Mesenchymal stem cell (in vitro differentiated cells and primary cell): ENCODE measurements at regions not wholly inside any gene's neighbourhood (a gene's known extent, or its start where the extent isn't known, plus 50 kb on each side); places are given as distances from the start of the nearest gene placed in this dataset.

Experiments used
- DNase-seq: peaks from one replicate; pipeline ENCODE4 v3.0.0-alpha.2; 2013
- H2AFZ ChIP-seq: one replicate; pipeline ENCODE4 v1.6.1; 2013; ENCODE audit warnings: low read depth, mild to moderate bottlenecking, control low read depth, inconsistent platforms, low read length, moderate library complexity
- H2AK5ac ChIP-seq: 2 replicates; pipeline ENCODE4 v1.6.1; 2013; ENCODE audit warnings: low read length, moderate library complexity, mild to moderate bottlenecking, inconsistent platforms; ENCODE audit not compliant: severe bottlenecking
- H2BK120ac ChIP-seq: one replicate; pipeline ENCODE4 v1.6.1; 2013; ENCODE audit warnings: low read depth, mild to moderate bottlenecking, inconsistent platforms, low read length, moderate library complexity
- H2BK12ac ChIP-seq, 2 experiments: one replicate each; pipeline ENCODE4 v1.6.1; 2013; ENCODE audit warnings: inconsistent platforms in 2 of 2, low read length in 2 of 2, mild to moderate bottlenecking in 2 of 2, moderate library complexity in 2 of 2, control low read depth in 1 of 2
- H2BK15ac ChIP-seq: one replicate; pipeline ENCODE4 v1.6.1; 2013; ENCODE audit warnings: mild to moderate bottlenecking, low read depth, inconsistent platforms; ENCODE audit not compliant: poor library complexity, severe bottlenecking
- H2BK5ac ChIP-seq: 2 replicates; pipeline ENCODE4 v1.6.1; 2013; ENCODE audit warnings: low read depth, mild to moderate bottlenecking, low read length, control low read depth, inconsistent platforms; ENCODE audit not compliant: poor library complexity, severe bottlenecking
- H3K14ac ChIP-seq, 2 experiments: one replicate each; pipeline ENCODE4 v1.6.1; 2013; ENCODE audit warnings: inconsistent platforms in 2 of 2, low read length in 2 of 2, control low read depth in 1 of 2, mild to moderate bottlenecking in 1 of 2, moderate library complexity in 1 of 2
- H3K18ac ChIP-seq, 2 experiments: one replicate each; pipeline ENCODE4 v1.6.1; 2013; ENCODE audit warnings: inconsistent platforms in 2 of 2, low read length in 2 of 2, control low read depth in 1 of 2, low read depth in 1 of 2, mild to moderate bottlenecking in 1 of 2
- H3K23ac ChIP-seq, 2 experiments: one replicate each; pipeline ENCODE4 v1.6.1; 2013; ENCODE audit warnings: inconsistent platforms in 2 of 2, low read length in 2 of 2, mild to moderate bottlenecking in 2 of 2, moderate library complexity in 2 of 2, control low read depth in 1 of 2
- H3K27ac ChIP-seq: 2 replicates; pipeline ENCODE4 v1.5.1; 2013; ENCODE audit warnings: mild to moderate bottlenecking, moderate library complexity, low read length, control low read depth, inconsistent platforms; ENCODE audit not compliant: poor library complexity, severe bottlenecking
- H3K27me3 ChIP-seq, 2 experiments: 2 replicates each; pipeline versions ENCODE4 v1.6.1 to v1.7.0; 2013; ENCODE audit warnings: low read length in 2 of 2, mild to moderate bottlenecking in 2 of 2, moderate library complexity in 2 of 2, control low read depth in 1 of 2, inconsistent platforms in 1 of 2; ENCODE audit not compliant: control insufficient read depth in 1 of 2, insufficient read depth in 1 of 2
- H3K36me3 ChIP-seq, 2 experiments: 2 replicates each; pipeline versions ENCODE4 v1.6.1 to v1.7.0; 2013; ENCODE audit warnings: low read length in 2 of 2, control low read depth in 1 of 2, inconsistent platforms in 1 of 2, low read depth in 1 of 2, mild to moderate bottlenecking in 1 of 2; ENCODE audit not compliant: insufficient read depth in 2 of 2, control insufficient read depth in 1 of 2
- H3K4ac ChIP-seq, 2 experiments: one replicate each; pipeline ENCODE4 v1.6.1; 2013; ENCODE audit warnings: inconsistent platforms in 2 of 2, low read length in 2 of 2, mild to moderate bottlenecking in 2 of 2, moderate library complexity in 2 of 2, control low read depth in 1 of 2, low read depth in 1 of 2
- H3K4me1 ChIP-seq: 2 replicates; pipeline ENCODE4 v1.6.1; 2013; ENCODE audit warnings: low read depth, low read length, control low read depth; ENCODE audit not compliant: control insufficient read depth, insufficient read depth
- H3K4me2 ChIP-seq: 2 replicates; pipeline ENCODE4 v1.6.1; 2013; ENCODE audit warnings: low read length, mild to moderate bottlenecking, inconsistent platforms; ENCODE audit not compliant: poor library complexity, severe bottlenecking
- H3K4me3 ChIP-seq, 2 experiments: 2 replicates each; pipeline versions ENCODE4 v1.5.1 to v1.7.0; 2013; ENCODE audit warnings: low read length in 2 of 2, mild to moderate bottlenecking in 2 of 2, control low read depth in 1 of 2, low read depth in 1 of 2; ENCODE audit not compliant: insufficient read depth in 1 of 2
- H3K79me1 ChIP-seq: replicated peaks from 2 replicates; pipeline ENCODE4 v1.6.1; 2013; ENCODE audit warnings: mild to moderate bottlenecking, control low read depth, low read length, inconsistent platforms; ENCODE audit not compliant: poor library complexity, severe bottlenecking
- H3K9ac ChIP-seq: 2 replicates; pipeline ENCODE4 v1.7.0; 2013; ENCODE audit warnings: mild to moderate bottlenecking, low read length, moderate library complexity
- H3K9me3 ChIP-seq: 2 replicates; pipeline ENCODE4 v1.7.0; 2013; ENCODE audit warnings: mild to moderate bottlenecking, low read length; ENCODE audit not compliant: control insufficient read depth
- H4K8ac ChIP-seq: one replicate; pipeline ENCODE4 v1.6.1; 2013; ENCODE audit warnings: inconsistent platforms, mild to moderate bottlenecking, low read length, moderate library complexity
- H4K91ac ChIP-seq: one replicate; pipeline ENCODE4 v1.6.1; 2013; ENCODE audit warnings: mild to moderate bottlenecking, low read length, inconsistent platforms
- WGBS: methylation state at CpG from one replicate; pipeline ENCODE4 v1.1.7; 2013; ENCODE audit warnings: mixed read lengths; 5-methylcytosine and 5-hydroxymethylcytosine counted together

- H3K9me3 ChIP-seq = peaks cover 31% of the 10 kb centered on the region
- H2AK5ac ChIP-seq = no peak overlapping the region
- H4K91ac ChIP-seq = no peak overlapping the region
- H3K4me2 ChIP-seq = no peak overlapping the region
- no peaks in the 10 kb centered on the region for H3K79me1 ChIP-seq
- H3K36me3 ChIP-seq = no peaks in the 10 kb centered on the region
- H2BK12ac ChIP-seq = no peak overlapping the region
- no peak overlapping the region for H2AFZ ChIP-seq
- no peak overlapping the region for H3K23ac ChIP-seq
- H3K27me3 ChIP-seq = no peaks in the 10 kb centered on the region
- no peak for DNase-seq
- H3K4ac ChIP-seq = no peak overlapping the region
- H2BK120ac ChIP-seq = no peak overlapping the region
- H3K27ac ChIP-seq = no peak overlapping the region
- H2BK5ac ChIP-seq = no peak overlapping the region
- no peak overlapping the region for H3K9ac ChIP-seq
- 100% methylated on average over 1 of the region's 2 CpGs for WGBS
- no peak overlapping the region for H4K8ac ChIP-seq
- no peak overlapping the region for H3K4me3 ChIP-seq
- no peaks in the 10 kb centered on the region for H3K4me1 ChIP-seq
- no peak overlapping the region for H3K14ac ChIP-seq
- no peak overlapping the region for H3K18ac ChIP-seq
- H2BK15ac ChIP-seq = no peak overlapping the region
Measured at GRCh38 chr13:55538424-55538823, 1602.3 kb upstream of the PRR20A start.

- H2BK12ac ChIP-seq = no peak overlapping the region
- H4K91ac ChIP-seq = no peak overlapping the region
- no peak overlapping the region for H3K23ac ChIP-seq
- no peak overlapping the region for H3K9ac ChIP-seq
- no peaks in the 10 kb centered on the region for H3K36me3 ChIP-seq
- no peak overlapping the region for H2BK120ac ChIP-seq
- no peak overlapping the region for H3K18ac ChIP-seq
- no peak overlapping the region for H2AFZ ChIP-seq
- peaks cover 27% of the 10 kb centered on the region for H3K9me3 ChIP-seq
- H4K8ac ChIP-seq = no peak overlapping the region
- no peak overlapping the region for H3K4me2 ChIP-seq
- H3K14ac ChIP-seq = no peak overlapping the region
- no peak overlapping the region for H2BK15ac ChIP-seq
- H3K27me3 ChIP-seq = no peaks in the 10 kb centered on the region
- H3K4me1 ChIP-seq = no peaks in the 10 kb centered on the region
- DNase-seq = no peak
- H3K4me3 ChIP-seq = no peak overlapping the region
- H3K27ac ChIP-seq = no peak overlapping the region
- no peaks in the 10 kb centered on the region for H3K79me1 ChIP-seq
- no peak overlapping the region for H3K4ac ChIP-seq
- no peak overlapping the region for H2AK5ac ChIP-seq
- H2BK5ac ChIP-seq = no peak overlapping the region
Measured at GRCh38 chr13:55543053-55543452, 1597.7 kb upstream of the PRR20A start.

- DNase-seq = no peak
- Histone ChIP-seq H4K91ac (no peak overlapping the region), H3K4ac (no peak overlapping the region), H2BK5ac (no peak overlapping the region), H2BK12ac (no peak overlapping the region), H2BK120ac (no peak overlapping the region), H3K9me3 (peaks cover 14% of the 10 kb centered on the region), H3K18ac (no peak overlapping the region), H3K14ac (no peak overlapping the region), H3K36me3 (no peaks in the 10 kb centered on the region), H3K4me3 (no peak overlapping the region), H3K79me1 (no peaks in the 10 kb centered on the region), H3K27me3 (no peaks in the 10 kb centered on the region), H2AK5ac (no peak overlapping the region), H2AFZ (no peak overlapping the region), H3K4me1 (no peaks in the 10 kb centered on the region), H2BK15ac (no peak overlapping the region), H3K9ac (no peak overlapping the region), H4K8ac (no peak overlapping the region), H3K4me2 (no peak overlapping the region), H3K23ac (no peak overlapping the region), H3K27ac (no peak overlapping the region)
Measured at GRCh38 chr13:55550624-55551023, 1590.1 kb upstream of the PRR20A start.

GRCh38 chr13:55553701-55554100, 1587.0 kb upstream of the PRR20A start:
- WGBS = no CpG with 5 or more reads among the region's 1 CpG
- H4K8ac ChIP-seq = no peak overlapping the region
- peaks cover 13% of the 10 kb centered on the region for H3K9me3 ChIP-seq
- H3K4me1 ChIP-seq = no peaks in the 10 kb centered on the region
- no peaks in the 10 kb centered on the region for H3K27me3 ChIP-seq
- H2BK15ac ChIP-seq = no peak overlapping the region
- H2BK12ac ChIP-seq = no peak overlapping the region
- H2BK5ac ChIP-seq = no peak overlapping the region
- no peak overlapping the region for H3K23ac ChIP-seq
- H4K91ac ChIP-seq = no peak overlapping the region
- no peaks in the 10 kb centered on the region for H3K79me1 ChIP-seq
- H3K14ac ChIP-seq = no peak overlapping the region
- no peak overlapping the region for H2AK5ac ChIP-seq
- H3K4me3 ChIP-seq = no peak overlapping the region
- H3K9ac ChIP-seq = no peak overlapping the region
- H3K4me2 ChIP-seq = no peak overlapping the region
- H3K27ac ChIP-seq = no peak overlapping the region
- no peak overlapping the region for H2BK120ac ChIP-seq
- no peak overlapping the region for H3K18ac ChIP-seq
- no peak for DNase-seq
- no peaks in the 10 kb centered on the region for H3K36me3 ChIP-seq
- no peak overlapping the region for H2AFZ ChIP-seq
- no peak overlapping the region for H3K4ac ChIP-seq
